ENCODE measurements at regions not wholly inside any gene's neighbourhood (a gene's known extent, or its start where the extent isn't known, plus 50 kb on each side); places are given as distances from the start of the nearest gene placed in this dataset.
"Not testable (repeated sequence)": the region's sequence is repeated elsewhere in the genome, so short reads cannot be mapped to it uniquely, and the experiment has no call there.

DNA sequence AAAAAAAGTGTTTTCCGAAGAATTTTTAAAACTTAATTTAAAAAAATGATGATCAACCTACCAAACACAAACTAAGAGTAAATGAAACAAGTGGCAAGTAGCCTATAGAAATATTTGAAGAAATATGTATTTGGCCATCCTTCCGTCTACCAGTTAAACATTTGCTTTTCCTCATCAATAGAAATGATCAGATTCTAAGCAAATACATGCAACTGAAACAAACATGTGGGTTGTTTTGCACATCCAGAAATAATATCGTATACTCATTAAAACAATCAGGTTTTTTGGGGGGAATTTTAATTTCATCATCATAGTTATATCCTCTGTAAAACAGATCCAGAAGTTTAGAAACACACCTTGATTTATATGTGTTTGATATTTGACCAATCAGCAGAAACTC, 1011.7 kb downstream of the GATA3 start:
- DNase-seq (ENCODE audit: low read depth in 2 of 3, low spot score in 1 of 3), result no peak

DNA sequence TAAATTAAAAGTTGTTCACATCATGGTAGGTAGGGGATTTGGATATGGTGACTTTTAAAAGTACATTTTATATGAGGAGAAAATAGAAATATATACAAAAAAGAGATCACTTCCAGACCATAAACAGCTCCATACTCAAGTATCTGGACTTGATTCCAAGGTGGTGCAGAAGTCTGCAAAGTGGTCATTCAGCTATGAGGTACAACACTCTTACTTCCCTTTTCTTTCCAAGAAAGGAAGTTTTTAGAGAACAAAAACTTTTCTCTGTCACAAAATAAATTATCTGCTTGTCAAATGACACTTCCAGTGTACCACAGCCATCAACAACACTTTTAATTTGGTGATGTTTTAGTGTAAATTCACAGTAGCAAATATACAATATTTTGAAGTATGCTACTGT, 1013.5 kb downstream of the GATA3 start:
- DNase-seq (ENCODE audit: low read depth in 2 of 3, low spot score in 1 of 3), result no peak

DNA sequence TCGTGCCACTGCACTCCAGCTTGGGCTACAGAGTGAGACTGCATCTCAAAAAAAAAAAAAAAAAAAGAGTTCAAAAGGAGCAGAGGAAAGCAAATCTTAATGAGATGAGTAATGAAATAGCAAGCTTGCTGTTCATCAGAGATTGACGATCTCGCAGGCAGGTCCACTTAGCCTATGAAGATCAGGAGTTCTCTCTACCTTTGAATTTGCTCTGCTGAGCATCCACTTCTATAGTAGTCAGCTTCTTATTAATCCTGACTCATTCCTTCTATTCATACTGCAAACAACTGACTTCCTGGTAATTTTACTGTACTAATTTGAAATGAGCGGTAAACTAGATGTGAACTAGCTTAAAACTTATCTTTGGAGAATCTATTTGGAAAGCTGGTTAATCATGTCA, 1014.6 kb downstream of the GATA3 start:
- peak in 1 of 3 donors; percentile 5 for DNase-seq (ENCODE audit: low read depth in 2 of 3, low spot score in 1 of 3)

DNA sequence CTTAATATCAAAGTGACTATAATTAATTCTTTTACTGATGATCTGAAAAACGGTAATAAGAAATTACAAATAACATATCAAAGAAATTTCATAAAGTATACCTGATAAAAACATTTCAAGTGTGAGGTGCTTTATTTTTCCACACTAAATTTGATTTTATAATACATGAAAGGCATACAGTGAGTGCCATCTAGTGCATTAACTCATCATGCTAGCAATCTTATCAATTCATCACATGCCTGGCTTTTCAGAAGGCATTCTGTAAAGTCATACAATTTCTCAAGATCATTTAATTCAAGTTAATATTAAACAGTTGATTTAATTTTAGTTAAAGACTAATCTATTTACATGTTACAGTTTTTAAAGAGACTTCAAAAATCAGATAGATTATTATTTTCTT, 1020.9 kb downstream of the GATA3 start:
- no peak for DNase-seq (ENCODE audit: low read depth in 2 of 3, low spot score in 1 of 3)

- no peak for DNase-seq (ENCODE audit: low read depth in 2 of 3, low spot score in 1 of 3)
Observed at GRCh38 chr10:9076066-9076465, 1021.6 kb downstream of the GATA3 start.

DNA sequence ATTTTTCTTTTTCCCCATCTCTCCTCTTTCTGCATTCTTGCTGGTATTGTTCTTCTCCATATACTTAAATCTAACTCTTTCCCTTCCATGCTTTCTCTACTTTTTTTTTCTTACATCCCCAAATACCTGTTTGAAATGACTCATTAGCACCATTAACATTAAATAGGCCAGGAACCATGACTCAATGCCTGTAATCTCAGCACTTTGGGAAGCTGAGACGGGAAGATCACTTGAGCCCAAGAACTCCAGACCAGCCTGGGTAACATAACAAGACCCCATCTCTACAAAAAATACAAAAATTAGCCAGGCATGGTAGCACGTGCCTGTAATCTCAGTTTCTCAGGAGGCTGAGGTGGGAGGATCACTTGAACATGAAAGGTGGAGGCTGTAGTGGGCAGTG, 1026.8 kb downstream of the GATA3 start:
- DNase-seq (ENCODE audit: low read depth in 2 of 3, low spot score in 1 of 3), result no peak

DNA sequence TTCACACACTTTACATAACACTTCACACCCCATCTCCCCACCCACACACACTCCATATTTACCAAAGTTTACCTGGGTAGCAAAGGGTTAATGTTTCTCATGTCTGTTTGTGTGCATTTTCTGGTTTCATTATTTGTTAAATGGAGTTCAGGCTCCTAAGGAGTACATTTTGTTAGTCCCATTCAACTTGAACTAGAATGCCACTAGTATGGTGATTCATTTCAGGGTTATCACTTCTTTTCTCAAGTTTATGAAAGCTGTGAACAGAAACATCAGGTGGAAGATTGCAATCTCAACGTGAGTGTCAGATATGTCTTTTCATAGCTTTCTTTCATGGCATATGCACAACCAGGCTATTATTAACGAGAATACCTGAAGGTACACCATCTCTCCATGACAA, 1027.5 kb downstream of the GATA3 start:
- DNase-seq (ENCODE audit: low read depth in 2 of 3, low spot score in 1 of 3), result no peak

GRCh38 chr10:9091530-9092093, 1037.1 kb downstream of the GATA3 start:
- peak in 1 of 3 donors; percentile 6 for DNase-seq (ENCODE audit: low read depth in 2 of 3, low spot score in 1 of 3)

DNA sequence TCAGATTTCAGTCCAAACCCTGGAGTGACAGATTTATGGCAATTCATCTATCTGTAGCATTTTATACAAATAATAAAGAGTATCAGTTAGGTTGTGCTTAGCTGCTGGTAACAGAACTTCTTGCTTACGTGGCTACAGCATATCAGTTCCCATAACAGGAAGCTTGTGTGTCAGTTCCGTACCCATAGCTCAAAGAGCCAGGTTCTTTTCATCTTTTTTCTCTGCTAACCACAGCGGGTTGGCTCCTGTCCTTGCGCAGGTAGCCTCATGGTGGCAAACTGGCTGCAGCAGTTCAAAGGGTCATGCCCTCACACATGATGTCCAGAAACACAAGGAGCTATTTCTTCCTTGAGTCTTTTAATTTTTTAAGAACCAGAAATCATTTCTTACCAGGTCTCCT, 1041.8 kb downstream of the GATA3 start:
- no peak for DNase-seq (ENCODE audit: low read depth in 2 of 3, low spot score in 1 of 3)

GRCh38 chr10:9097206-9097990, 1042.9 kb downstream of the GATA3 start:
- no peak for DNase-seq (ENCODE audit: low read depth in 2 of 3, low spot score in 1 of 3)

GRCh38 chr10:9097991-9098306, 1043.5 kb downstream of the GATA3 start:
- DNase-seq (ENCODE audit: low read depth in 2 of 3, low spot score in 1 of 3), result no peak

DNA sequence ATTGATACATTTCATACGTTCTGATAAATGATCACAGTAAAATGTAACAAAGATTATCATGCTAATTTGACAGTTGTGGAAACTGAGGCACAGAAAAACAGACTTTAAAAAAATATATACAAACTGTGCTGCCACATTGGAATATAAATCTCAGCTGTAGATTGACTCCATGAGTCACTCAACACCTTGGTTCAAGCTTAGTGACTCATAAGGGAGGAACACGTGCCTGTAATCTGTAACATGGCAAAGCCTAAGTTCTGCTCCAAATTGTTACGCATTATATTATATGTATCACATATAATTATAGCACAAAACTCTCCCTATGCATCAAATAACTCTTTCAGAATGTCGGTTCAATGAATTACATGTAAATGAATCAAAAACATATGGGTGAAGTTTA, 1047.5 kb downstream of the GATA3 start:
- DNase-seq (ENCODE audit: low read depth in 2 of 3, low spot score in 1 of 3), result no peak

DNA sequence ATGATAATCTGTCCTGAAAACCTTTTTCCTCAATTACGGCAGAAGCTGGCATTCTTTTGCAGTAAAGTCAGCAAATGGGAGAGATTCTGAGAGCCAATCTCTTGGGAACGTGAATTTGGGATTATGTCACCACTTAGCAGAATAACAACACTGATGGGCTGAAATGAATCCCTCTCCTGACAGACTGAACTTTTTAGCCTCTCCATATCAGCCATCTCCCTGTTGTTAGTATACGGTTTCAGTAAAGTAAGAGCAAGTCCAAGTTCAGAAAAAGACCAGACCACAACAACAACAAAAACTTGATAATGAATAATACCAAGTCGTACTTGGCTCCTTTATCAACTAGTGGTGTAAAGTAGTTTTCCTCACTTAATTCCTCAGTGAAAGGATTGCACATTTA, 1048.8 kb downstream of the GATA3 start:
- no peak for DNase-seq (ENCODE audit: low read depth in 2 of 3, low spot score in 1 of 3)

GRCh38 chr10:9111976-9112375, 1057.5 kb downstream of the GATA3 start:
- no peak for DNase-seq (ENCODE audit: low read depth in 2 of 3, low spot score in 1 of 3)

- DNase-seq (ENCODE audit: low read depth in 2 of 3, low spot score in 1 of 3), result no peak
Observed at GRCh38 chr10:9126728-9127127, 1072.2 kb downstream of the GATA3 start.

DNA sequence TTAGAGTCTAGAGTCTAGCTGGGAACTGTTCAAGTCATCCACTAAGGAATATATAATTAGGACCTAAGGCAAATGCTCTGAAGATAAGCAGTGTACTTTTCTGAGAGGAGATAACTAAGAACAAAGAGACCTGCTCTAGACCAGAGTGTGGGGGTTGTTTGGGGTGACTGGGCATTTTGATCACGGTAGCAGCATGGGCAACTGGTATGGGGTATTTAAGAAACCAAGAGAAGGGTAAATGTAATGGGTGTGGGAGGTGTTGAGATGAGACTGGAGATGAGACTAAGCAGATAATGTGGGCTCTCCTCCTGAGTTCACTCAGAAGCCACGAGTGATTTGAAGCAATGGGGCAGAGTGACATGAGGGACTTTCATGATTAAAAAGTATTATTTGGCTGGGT, 1082.9 kb downstream of the GATA3 start:
- DNase-seq (ENCODE audit: low read depth in 2 of 3, low spot score in 1 of 3), result no peak

GRCh38 chr10:9138829-9139228, 1084.3 kb downstream of the GATA3 start:
- DNase-seq (ENCODE audit: low read depth in 2 of 3, low spot score in 1 of 3), result not testable (repeated sequence)

DNA sequence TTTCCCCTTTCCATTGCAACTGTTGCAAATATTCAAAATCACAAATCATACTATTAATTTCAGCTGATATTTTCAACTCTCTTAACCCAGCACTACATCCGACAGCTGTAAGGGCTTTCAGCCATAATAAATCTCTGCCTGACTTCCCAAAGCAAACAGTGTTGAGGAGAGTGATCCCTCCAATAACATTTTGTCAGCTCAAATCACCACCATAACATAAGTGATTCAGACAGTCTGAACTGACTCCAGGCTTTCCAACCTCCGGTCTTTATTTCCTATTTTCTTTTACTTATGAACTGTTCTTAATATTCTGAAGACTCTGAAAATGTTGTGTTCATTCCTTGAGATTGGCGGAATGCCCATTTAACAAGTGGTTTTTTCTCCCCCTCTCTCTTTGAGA, 1085.9 kb downstream of the GATA3 start:
- no peak for DNase-seq (ENCODE audit: low read depth in 2 of 3, low spot score in 1 of 3)

DNA sequence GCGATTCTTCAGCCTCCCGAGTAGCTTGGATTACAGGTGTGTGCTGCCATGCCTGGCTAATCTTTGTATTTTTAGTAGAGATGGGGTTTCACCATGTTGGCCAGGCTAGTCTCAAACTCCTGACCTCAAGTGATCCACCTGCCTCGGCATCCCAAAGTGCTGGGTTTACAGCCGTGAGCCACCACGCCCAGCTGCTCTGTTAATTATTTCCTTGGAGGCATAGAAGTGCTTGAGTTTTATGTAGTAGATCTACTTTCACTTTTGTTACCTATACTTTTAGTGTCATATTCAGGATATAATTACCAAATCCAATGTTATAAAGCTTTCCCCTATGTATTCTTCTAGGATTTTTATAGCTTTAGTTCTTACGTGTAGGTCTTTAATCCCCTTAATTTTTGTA, 1093.0 kb downstream of the GATA3 start:
- DNase-seq (ENCODE audit: low read depth in 2 of 3, low spot score in 1 of 3), result no peak

DNA sequence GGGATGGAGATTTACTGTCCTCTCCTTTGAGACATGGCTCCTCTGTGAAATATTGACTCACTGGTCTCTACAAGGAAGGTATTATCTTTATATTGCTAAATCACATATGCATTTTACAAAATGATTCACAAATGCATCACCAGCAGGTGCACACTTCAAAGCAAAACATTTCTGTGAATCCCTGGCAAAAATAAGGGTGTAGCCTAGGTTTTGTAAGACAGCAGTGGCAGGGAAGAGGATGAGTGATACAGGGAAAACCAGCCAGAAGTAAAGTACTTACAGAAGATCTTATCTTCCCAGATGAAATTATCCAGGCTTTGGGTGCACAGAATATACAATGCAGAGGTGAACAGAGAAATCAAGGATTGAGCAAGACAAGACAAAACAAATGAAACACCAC, 1094.6 kb downstream of the GATA3 start:
- no peak for DNase-seq (ENCODE audit: low read depth in 2 of 3, low spot score in 1 of 3)

GRCh38 chr10:9153057-9153456, 1098.6 kb downstream of the GATA3 start:
- not testable (repeated sequence) for DNase-seq (ENCODE audit: low read depth in 2 of 3, low spot score in 1 of 3)

DNA sequence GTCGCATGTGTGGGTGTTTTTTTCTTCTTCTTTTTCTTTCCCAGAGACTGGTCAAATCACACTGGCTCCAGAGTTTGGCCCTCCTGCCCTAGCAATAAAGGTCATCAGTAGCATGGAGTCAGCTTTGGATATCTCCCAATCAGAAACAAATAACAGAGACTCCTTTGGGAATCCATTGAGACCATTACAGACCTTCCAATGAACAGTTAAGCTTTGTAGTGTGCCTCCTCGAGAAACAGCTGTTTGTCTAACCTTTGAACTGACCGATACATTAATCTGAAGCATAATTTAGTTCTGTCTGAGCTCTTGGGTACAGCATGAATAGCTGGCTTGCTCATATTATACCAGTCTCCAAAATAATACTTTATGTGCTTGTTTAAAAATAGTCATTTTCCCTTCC, 1103.2 kb downstream of the GATA3 start:
- no peak for DNase-seq (ENCODE audit: low read depth in 2 of 3, low spot score in 1 of 3)

DNA sequence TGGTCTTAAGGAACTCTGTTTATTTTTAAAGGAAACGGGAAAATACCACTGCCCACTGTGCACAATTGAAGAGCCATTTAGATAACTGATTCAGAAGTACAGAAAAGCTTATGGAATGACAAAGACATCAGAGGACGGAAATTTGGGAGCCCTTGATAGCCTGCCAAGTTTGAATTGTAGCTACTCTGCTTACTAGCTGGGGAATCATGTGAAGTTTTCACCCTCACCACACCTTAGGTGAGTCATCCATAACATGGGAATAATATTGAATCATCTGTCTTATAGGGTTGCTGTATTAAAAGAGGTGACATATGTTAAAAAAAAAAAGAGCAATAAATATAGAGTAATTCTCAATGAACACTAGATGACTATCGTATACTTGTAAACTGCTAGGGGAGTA, 1104.2 kb downstream of the GATA3 start:
- no peak for DNase-seq (ENCODE audit: low read depth in 2 of 3, low spot score in 1 of 3)

Data from stimulated activated CD4-positive, alpha-beta T cell treated with anti-CD3 and anti-CD28 coated beads, Interleukin-12 subunit alpha, Interleukin-12 subunit beta, amount 100 ng/mL, for 48 hours (primary cell).